ENCODE measurements at regions not wholly inside any gene's neighbourhood (a gene's known extent, or its start where the extent isn't known, plus 50 kb on each side); places are given as distances from the start of the nearest gene placed in this dataset.

- no peak overlapping the region for H3K9ac ChIP-seq (ENCODE audit: low read depth, low read length, poor library complexity)
- 100% methylated on average over 3 of the region's 4 CpGs; no CpG with 5 or more reads in 1 of the 2 donors for WGBS, 2 donors (ENCODE audit: extremely low coverage in 2 of 2, insufficient read length in 2 of 2, insufficient replicate concordance in 1 of 2)
- no peak overlapping the region for H3K4me2 ChIP-seq (ENCODE audit: insufficient read depth, low read length, poor library complexity, severe bottlenecking)
- no peak overlapping the region for H4K8ac ChIP-seq (ENCODE audit: low read depth, low read length)
- no peaks in the 10 kb centered on the region for H3K36me3 ChIP-seq (replicated peaks in 1 of 2; ENCODE audit: control insufficient read depth in 2 of 2, insufficient read depth in 2 of 2, low read length in 2 of 2)
- no peak overlapping the region for H2BK12ac ChIP-seq (ENCODE audit: low read length)
- no peak overlapping the region for H2AFZ ChIP-seq (ENCODE audit: low read length)
- no peak overlapping the region for H3K4ac ChIP-seq (ENCODE audit: low read length)
- H2BK120ac ChIP-seq (ENCODE audit: low read depth, low read length): no peak overlapping the region
- H3K4me1 ChIP-seq (ENCODE audit: control insufficient read depth in 2 of 2, insufficient read depth in 1 of 2, low read depth in 1 of 2, low read length in 2 of 2): peaks cover 0 to 2% of the 10 kb centered on the region in 2 donors
- H3K9me3 ChIP-seq (replicated peaks in 1 of 2; ENCODE audit: control insufficient read depth in 2 of 2, insufficient read depth in 1 of 2, low read depth in 1 of 2, low read length in 2 of 2): no peaks in the 10 kb centered on the region
- H3K27ac ChIP-seq (replicated peaks; ENCODE audit: low read length): no peak overlapping the region
- DNase-seq (ENCODE audit: low spot score): no peak
- no peak overlapping the region for H3K4me3 ChIP-seq (ENCODE audit: low read length in 2 of 2)
- H2BK5ac ChIP-seq (ENCODE audit: low read length): no peak overlapping the region
- no peak overlapping the region for H3K23ac ChIP-seq (ENCODE audit: low read depth, low read length, poor library complexity)
- H2AK5ac ChIP-seq (ENCODE audit: low read depth, low read length): no peak overlapping the region
- no peaks in the 10 kb centered on the region for H3K27me3 ChIP-seq (ENCODE audit: control insufficient read depth in 3 of 3, insufficient read depth in 3 of 3, low read depth in 1 of 3, low read length in 3 of 3)
- no peak overlapping the region for H4K91ac ChIP-seq (ENCODE audit: low read depth, low read length, poor library complexity)
- H2BK15ac ChIP-seq (ENCODE audit: low read length): no peak overlapping the region
- no peak overlapping the region for H3K18ac ChIP-seq (ENCODE audit: low read length)
- no peaks in the 10 kb centered on the region for H3K79me1 ChIP-seq (ENCODE audit: low read depth, low read length)
- no peak overlapping the region for H3K14ac ChIP-seq (ENCODE audit: low read length)
These were observed 161.9 kb upstream of the HCRTR2 start for GRCh38 chr6:55012454-55012853.

- Histone ChIP-seq H3K9ac (ENCODE audit: low read depth, low read length, poor library complexity) (no peak overlapping the region), H4K91ac (ENCODE audit: low read depth, low read length, poor library complexity) (no peak overlapping the region), H2AK5ac (ENCODE audit: low read depth, low read length) (no peak overlapping the region), H4K8ac (ENCODE audit: low read depth, low read length) (no peak overlapping the region), H2BK120ac (ENCODE audit: low read depth, low read length) (no peak overlapping the region), H2AFZ (ENCODE audit: low read length) (no peak overlapping the region), H2BK5ac (ENCODE audit: low read length) (no peak overlapping the region), H3K79me1 (ENCODE audit: low read depth, low read length) (no peaks in the 10 kb centered on the region), H3K14ac (ENCODE audit: low read length) (no peak overlapping the region), H3K4me1 (ENCODE audit: control insufficient read depth in 2 of 2, insufficient read depth in 1 of 2, low read depth in 1 of 2, low read length in 2 of 2) (no peaks in the 10 kb centered on the region), H3K4me3 (ENCODE audit: low read length in 2 of 2) (no peak overlapping the region), H2BK15ac (ENCODE audit: low read length) (no peak overlapping the region), H3K27me3 (ENCODE audit: control insufficient read depth in 3 of 3, insufficient read depth in 3 of 3, low read depth in 1 of 3, low read length in 3 of 3) (no peaks in the 10 kb centered on the region), H3K9me3 (replicated peaks in 1 of 2; ENCODE audit: control insufficient read depth in 2 of 2, insufficient read depth in 1 of 2, low read depth in 1 of 2, low read length in 2 of 2) (no peaks in the 10 kb centered on the region), H3K36me3 (replicated peaks in 1 of 2; ENCODE audit: control insufficient read depth in 2 of 2, insufficient read depth in 2 of 2, low read length in 2 of 2) (no peaks in the 10 kb centered on the region), H2BK12ac (ENCODE audit: low read length) (no peak overlapping the region), H3K18ac (ENCODE audit: low read length) (no peak overlapping the region), H3K27ac (replicated peaks; ENCODE audit: low read length) (no peak overlapping the region), H3K4ac (ENCODE audit: low read length) (no peak overlapping the region), H3K4me2 (ENCODE audit: insufficient read depth, low read length, poor library complexity, severe bottlenecking) (no peak overlapping the region), H3K23ac (ENCODE audit: low read depth, low read length, poor library complexity) (no peak overlapping the region)
- no CpG with 5 or more reads among the region's 1 CpG for WGBS, 2 donors (ENCODE audit: extremely low coverage in 2 of 2, insufficient read length in 2 of 2, insufficient replicate concordance in 1 of 2)
- DNase-seq (ENCODE audit: low spot score): no peak
These were observed 159.8 kb upstream of the HCRTR2 start for GRCh38 chr6:55014321-55015088.

- no peaks in the 10 kb centered on the region for H3K27me3 ChIP-seq (ENCODE audit: control insufficient read depth in 3 of 3, insufficient read depth in 3 of 3, low read depth in 1 of 3, low read length in 3 of 3)
- H3K9ac ChIP-seq (ENCODE audit: low read depth, low read length, poor library complexity): no peak overlapping the region
- no peak for DNase-seq (ENCODE audit: low spot score)
- H2BK15ac ChIP-seq (ENCODE audit: low read length): no peak overlapping the region
- H3K27ac ChIP-seq (replicated peaks; ENCODE audit: low read length): no peak overlapping the region
- H3K79me1 ChIP-seq (ENCODE audit: low read depth, low read length): no peaks in the 10 kb centered on the region
- no peak overlapping the region for H3K4me3 ChIP-seq (ENCODE audit: low read length in 2 of 2)
- H3K4ac ChIP-seq (ENCODE audit: low read length): no peak overlapping the region
- H4K8ac ChIP-seq (ENCODE audit: low read depth, low read length): no peak overlapping the region
- H3K23ac ChIP-seq (ENCODE audit: low read depth, low read length, poor library complexity): no peak overlapping the region
- no peak overlapping the region for H3K14ac ChIP-seq (ENCODE audit: low read length)
- WGBS, 2 donors (ENCODE audit: extremely low coverage in 2 of 2, insufficient read length in 2 of 2, insufficient replicate concordance in 1 of 2): no CpG with 5 or more reads among the region's 1 CpG
- H4K91ac ChIP-seq (ENCODE audit: low read depth, low read length, poor library complexity): no peak overlapping the region
- H3K36me3 ChIP-seq (replicated peaks in 1 of 2; ENCODE audit: control insufficient read depth in 2 of 2, insufficient read depth in 2 of 2, low read length in 2 of 2): no peaks in the 10 kb centered on the region
- no peak overlapping the region for H3K4me2 ChIP-seq (ENCODE audit: insufficient read depth, low read length, poor library complexity, severe bottlenecking)
- no peak overlapping the region for H2AFZ ChIP-seq (ENCODE audit: low read length)
- H2BK5ac ChIP-seq (ENCODE audit: low read length): no peak overlapping the region
- H3K9me3 ChIP-seq (replicated peaks in 1 of 2; ENCODE audit: control insufficient read depth in 2 of 2, insufficient read depth in 1 of 2, low read depth in 1 of 2, low read length in 2 of 2): no peaks in the 10 kb centered on the region
- H3K4me1 ChIP-seq (ENCODE audit: control insufficient read depth in 2 of 2, insufficient read depth in 1 of 2, low read depth in 1 of 2, low read length in 2 of 2): no peaks in the 10 kb centered on the region
- H2BK120ac ChIP-seq (ENCODE audit: low read depth, low read length): no peak overlapping the region
- no peak overlapping the region for H2BK12ac ChIP-seq (ENCODE audit: low read length)
- no peak overlapping the region for H3K18ac ChIP-seq (ENCODE audit: low read length)
- no peak overlapping the region for H2AK5ac ChIP-seq (ENCODE audit: low read depth, low read length)
These were observed 158.1 kb upstream of the HCRTR2 start for GRCh38 chr6:55016261-55016660.

- Histone ChIP-seq H3K4ac (ENCODE audit: low read length) (no peak overlapping the region), H2BK15ac (ENCODE audit: low read length) (no peak overlapping the region), H3K27me3 (ENCODE audit: control insufficient read depth in 3 of 3, insufficient read depth in 3 of 3, low read depth in 1 of 3, low read length in 3 of 3) (no peaks in the 10 kb centered on the region), H3K9me3 (replicated peaks in 1 of 2; ENCODE audit: control insufficient read depth in 2 of 2, insufficient read depth in 1 of 2, low read depth in 1 of 2, low read length in 2 of 2) (no peaks in the 10 kb centered on the region), H4K8ac (ENCODE audit: low read depth, low read length) (no peak overlapping the region), H3K4me2 (ENCODE audit: insufficient read depth, low read length, poor library complexity, severe bottlenecking) (no peak overlapping the region), H3K23ac (ENCODE audit: low read depth, low read length, poor library complexity) (no peak overlapping the region), H4K91ac (ENCODE audit: low read depth, low read length, poor library complexity) (no peak overlapping the region), H3K27ac (replicated peaks; ENCODE audit: low read length) (no peak overlapping the region), H3K9ac (ENCODE audit: low read depth, low read length, poor library complexity) (no peak overlapping the region), H2BK12ac (ENCODE audit: low read length) (no peak overlapping the region), H3K4me3 (ENCODE audit: low read length in 2 of 2) (no peak overlapping the region), H2AK5ac (ENCODE audit: low read depth, low read length) (no peak overlapping the region), H2BK5ac (ENCODE audit: low read length) (no peak overlapping the region), H3K18ac (ENCODE audit: low read length) (no peak overlapping the region), H3K36me3 (replicated peaks in 1 of 2; ENCODE audit: control insufficient read depth in 2 of 2, insufficient read depth in 2 of 2, low read length in 2 of 2) (no peaks in the 10 kb centered on the region), H3K4me1 (ENCODE audit: control insufficient read depth in 2 of 2, insufficient read depth in 1 of 2, low read depth in 1 of 2, low read length in 2 of 2) (no peaks in the 10 kb centered on the region), H3K79me1 (ENCODE audit: low read depth, low read length) (no peaks in the 10 kb centered on the region), H2BK120ac (ENCODE audit: low read depth, low read length) (no peak overlapping the region), H2AFZ (ENCODE audit: low read length) (no peak overlapping the region), H3K14ac (ENCODE audit: low read length) (no peak overlapping the region)
- WGBS, 2 donors (ENCODE audit: extremely low coverage in 2 of 2, insufficient read length in 2 of 2, insufficient replicate concordance in 1 of 2): no CpG with 5 or more reads among the region's 1 CpG
- DNase-seq (ENCODE audit: low spot score): no peak
These were observed 156.6 kb upstream of the HCRTR2 start for GRCh38 chr6:55017555-55018300.

Measured in neuronal stem cell (in vitro differentiated cells).